K562 (cell line): ENCODE measurements at regions not wholly inside any gene's neighbourhood (a gene's known extent, or its start where the extent isn't known, plus 50 kb on each side); places are given as distances from the start of the nearest gene placed in this dataset.

Experiments
- ATAC-seq: fragments of 200-7000 bp; cut with Tn5 transposase; 3 replicates; pipeline ENCODE4 v1.9.1; 2020; ENCODE audit warnings: moderate library complexity
- BruUV-seq: library from RNA; stranded (reverse); fragments of 400-500 nt; replicated peaks from 2 replicates; lab custom pipeline; 2021; lab: Mats Ljungman, UMichigan
- CTCF ChIA-PET: fragments of 300-600 bp; formaldehyde crosslinking; extraction: SDS; loops from one replicate; lab custom pipeline; 2021; ENCODE audit warnings: low intra/inter-chr PET ratio; lab: Yijun Ruan, JAX
- POLR2A ChIA-PET: fragments of 300-600, 350-650 bp; sonication (Branson Sonifier 250); formaldehyde crosslinking; extraction: SDS; loops from one replicate; lab custom pipeline; 2021; ENCODE audit warnings: antibody characterized with exemption, inconsistent platforms; lab: Yijun Ruan, JAX
- DNase-seq, 4 experiments: peaks; one replicate each; pipeline versions ENCODE4 v3.0.0 to v3.0.0-alpha.2; 2011 to 2018; ENCODE audit warnings: low spot score in 3 of 4, mixed read lengths in 3 of 4; ENCODE audit errors: extremely low read depth in 1 of 4
- FAIRE-seq: peaks from 2 replicates; lab custom pipeline; 2011; peaks lifted over from hg19 to GRCh38; lab: Jason Lieb, UNC
- H2AFZ ChIP-seq: 2 replicates; pipeline ENCODE4 v1.6.0; 2011; ENCODE audit warnings: low read depth, low read length, control low read depth, inconsistent platforms
- H3K27ac ChIP-seq: fragments of 200-600 bp; 3 replicates; pipeline ENCODE4 v1.8.0; 2011; ENCODE audit warnings: low read depth, mild to moderate bottlenecking, control low read depth, inconsistent platforms, low read length, moderate library complexity, mixed read lengths; ENCODE audit errors: extremely low read depth
- H3K27me3 ChIP-seq, 2 experiments: fragments of 300-600 bp in 1 of 2; 2 replicates in 1 of 2; 3 replicates in 1 of 2; pipeline versions ENCODE4 v1.6.0 to v1.8.0; 2011; ENCODE audit warnings: inconsistent platforms in 2 of 2, low read length in 2 of 2, mild to moderate bottlenecking in 1 of 2, mixed read lengths in 1 of 2, moderate library complexity in 1 of 2; ENCODE audit not compliant: control insufficient read depth in 2 of 2, insufficient read depth in 2 of 2
- H3K36me3 ChIP-seq: fragments of 300-600 bp; 3 replicates; pipeline ENCODE4 v1.8.0; 2011; ENCODE audit warnings: mild to moderate bottlenecking, low read length, inconsistent platforms; ENCODE audit not compliant: control insufficient read depth, insufficient read depth
- H3K4me1 ChIP-seq, 2 experiments: fragments of 200-600 bp in 1 of 2; replicated peaks in 1 of 2; 2 replicates in 1 of 2; 3 replicates in 1 of 2; pipeline versions ENCODE4 v1.5.1 to v1.8.0; 2011; ENCODE audit warnings: inconsistent platforms in 2 of 2, low read length in 2 of 2, mild to moderate bottlenecking in 1 of 2, mixed read lengths in 1 of 2, moderate library complexity in 1 of 2; ENCODE audit not compliant: control insufficient read depth in 2 of 2, insufficient read depth in 2 of 2
- H3K4me2 ChIP-seq: 2 replicates; pipeline ENCODE4 v1.6.1; 2011; ENCODE audit warnings: low read length, control low read depth, inconsistent platforms, mixed read lengths; ENCODE audit not compliant: insufficient read depth
- H3K4me3 ChIP-seq: fragments of 200-600 bp; sonication (generic), shearing (Covaris generic); 2 replicates; pipeline ENCODE4 v1.5.1; 2016; ENCODE audit warnings: control low read depth, inconsistent platforms
- H3K79me2 ChIP-seq: fragments of 200-600 bp; 3 replicates; pipeline ENCODE4 v1.8.0; 2011; ENCODE audit warnings: low read length, inconsistent platforms; ENCODE audit not compliant: control insufficient read depth, insufficient read depth
- H3K9ac ChIP-seq, 2 experiments: 2 replicates each; pipeline versions ENCODE4 v1.6.0 to v1.6.1; 2011; ENCODE audit warnings: low read depth in 2 of 2, low read length in 2 of 2, control low read depth in 1 of 2, inconsistent platforms in 1 of 2, mild to moderate bottlenecking in 1 of 2, mixed read lengths in 1 of 2; ENCODE audit not compliant: insufficient read depth in 1 of 2
- H3K9me1 ChIP-seq: one replicate; pipeline ENCODE4 v1.6.0; 2011; ENCODE audit warnings: inconsistent platforms, mild to moderate bottlenecking, low read length, moderate library complexity; ENCODE audit not compliant: control insufficient read depth, insufficient read depth
- H3K9me3 ChIP-seq: replicated peaks from 2 replicates; pipeline ENCODE4 v1.5.1; 2011; ENCODE audit warnings: low read depth, low read length, inconsistent platforms; ENCODE audit not compliant: control insufficient read depth, insufficient read depth
- H4K20me1 ChIP-seq: replicated peaks from 2 replicates; pipeline ENCODE4 v1.6.1; 2011; ENCODE audit warnings: low read length, inconsistent platforms, mixed read lengths; ENCODE audit not compliant: control insufficient read depth, insufficient read depth
- CHAMP1 ChIP-seq: fragments of 450-650 bp; IDR thresholded peaks from 2 replicates; pipeline ENCODE4 v1.6.1; 2016; ENCODE audit warnings: mild to moderate bottlenecking
- FIP1L1 ChIP-seq: fragments of 200-400 bp; formaldehyde crosslinking; IDR thresholded peaks from 2 replicates; pipeline ENCODE4 v1.6.1; 2018; ENCODE audit warnings: mild to moderate bottlenecking, low read depth, low read length; ENCODE audit not compliant: poor library complexity, severe bottlenecking
- FOXA1 ChIP-seq: fragments of 450-650 bp; IDR thresholded peaks from 2 replicates; pipeline ENCODE4 v1.6.1; 2016; ENCODE audit warnings: mild to moderate bottlenecking, borderline replicate concordance
- FOXO4 ChIP-seq: fragments of 450-650 bp; formaldehyde crosslinking; IDR thresholded peaks from 2 replicates; pipeline ENCODE4 v1.4.0; 2020; ENCODE audit warnings: mild to moderate bottlenecking, moderate library complexity
- GATAD2B ChIP-seq: fragments of 450-650 bp; IDR thresholded peaks from 2 replicates; pipeline ENCODE4 v1.6.1; 2017; ENCODE audit warnings: mild to moderate bottlenecking, borderline replicate concordance
- HEY1 ChIP-seq: fragments of 250-450 bp; sonication (Bioruptor Pico); IDR thresholded peaks from 2 replicates; pipeline ENCODE4 v1.5.0; 2020; ENCODE audit warnings: mild to moderate bottlenecking, moderate library complexity, borderline replicate concordance
- KAT8 ChIP-seq: fragments of 450-650 bp; IDR thresholded peaks from 2 replicates; pipeline ENCODE4 v1.6.1; 2016; ENCODE audit warnings: low read depth, mild to moderate bottlenecking
- POLR2B ChIP-seq: fragments of 450-650 bp; IDR thresholded peaks from 2 replicates; pipeline ENCODE4 v1.6.1; 2018; ENCODE audit warnings: low read depth; ENCODE audit not compliant: partially characterized antibody
- XRCC3 ChIP-seq: fragments of 450-650 bp; IDR thresholded peaks from 2 replicates; pipeline ENCODE4 v1.6.1; 2017; ENCODE audit warnings: mild to moderate bottlenecking, moderate library complexity
- ZNF146 ChIP-seq: IDR thresholded peaks from one replicate; pipeline ENCODE4 v1.6.1; 2018; ENCODE audit warnings: missing compliant biosample characterization; ENCODE audit not compliant: unreplicated experiment
- ZNF436 ChIP-seq: fragments of 250-450, 450-650 bp; sonication (Bioruptor Pico); formaldehyde crosslinking; IDR thresholded peaks from 2 replicates; pipeline ENCODE4 v1.7.0; 2020; ENCODE audit warnings: mild to moderate bottlenecking
- WGBS: fragments of 100-300 bp; shearing (Covaris generic); methylation state at CpG from one replicate; pipeline ENCODE4 v1.1.6; 2016; ENCODE audit warnings: low coverage, mixed read lengths; ENCODE audit not compliant: insufficient coverage; ENCODE audit errors: missing lambda C conversion rate; 5-methylcytosine and 5-hydroxymethylcytosine counted together
- in situ Hi-C: fragments of 300-500 bp; cut with MboI; formaldehyde crosslinking; loops from 4 replicates; pipeline ENCODE4 v1.15.0; 2018; ENCODE audit warnings: inconsistent platforms, mixed read lengths
- intact Hi-C: fragments of 100-400 bp; cut with micrococcal nuclease; formaldehyde crosslinking; loops from 2 replicates; pipeline ENCODE4 v1.14.2; 2022

- no peak for ATAC-seq
- Histone ChIP-seq H2AFZ (no peak overlapping the region), H3K9me3 (no peaks in the 10 kb centered on the region), H3K4me1 (no peaks in the 10 kb centered on the region), H3K9me1 (no peaks in the 10 kb centered on the region), H3K27me3 (no peaks in the 10 kb centered on the region), H3K4me2 (no peak overlapping the region), H4K20me1 (no peaks in the 10 kb centered on the region), H3K9ac (no peak overlapping the region), H3K79me2 (no peaks in the 10 kb centered on the region), H3K36me3 (no peaks in the 10 kb centered on the region), H3K27ac (no peak overlapping the region), H3K4me3 (no peak overlapping the region)
- TF ChIP-seq CHAMP1 (no peak), ZNF436 (CRISPR knock-in tag) (no peak), FOXO4 (CRISPR knock-in tag) (no peak), GATAD2B (no peak), KAT8 (no peak), HEY1 (CRISPR knock-in tag) (no peak), XRCC3 (no peak), POLR2B (no peak), ZNF146 (CRISPR knock-in tag) (no peak), FOXA1 (no peak), FIP1L1 (no peak)
- ChIA-PET CTCF (no interaction called here), POLR2A (no interaction called here)
- no peak for FAIRE-seq
- DNase-seq: no peak
- in situ Hi-C loops (no loop called here), intact Hi-C loops (no loop called here)
- BruUV-seq: no TSS peak
- WGBS: 13% methylated on average over 1 of the region's 1 CpG
Measured at GRCh38 chr1:80417671-80418070, 1383.1 kb upstream of the ADGRL2 start.
